HG02588 (cell line): ENCODE measurements at regions not wholly inside any gene's neighbourhood (a gene's known extent, or its start where the extent isn't known, plus 50 kb on each side); places are given as distances from the start of the nearest gene placed in this dataset.
"Not testable (repeated sequence)": the region's sequence is repeated elsewhere in the genome, so short reads cannot be mapped to it uniquely, and the experiment has no call there.

Source experiments
- ATAC-seq: cut with Tn5 transposase; IDR thresholded peaks from one replicate; pipeline ENCODE4 v1.9.1; 2021; ENCODE audit warnings: mild to moderate bottlenecking, moderate library complexity; ENCODE audit not compliant: unreplicated experiment

GRCh38 chr4:66225539-66225938, 555.2 kb upstream of the EPHA5 start:
- ATAC-seq: no peak

- no peak for ATAC-seq
Observed at GRCh38 chr4:66223068-66223703, 552.9 kb upstream of the EPHA5 start.

- ATAC-seq: no peak
Observed at GRCh38 chr4:66219401-66219800, 549.1 kb upstream of the EPHA5 start.

- no peak for ATAC-seq
Observed at GRCh38 chr4:66216252-66216651, 546.0 kb upstream of the EPHA5 start.

GRCh38 chr4:66212489-66212888, 542.2 kb upstream of the EPHA5 start:
- no peak for ATAC-seq

- ATAC-seq: no peak
Observed at GRCh38 chr4:66204534-66205247, 534.4 kb upstream of the EPHA5 start.

GRCh38 chr4:66202870-66203269, 532.6 kb upstream of the EPHA5 start:
- ATAC-seq: no peak

- ATAC-seq: no peak
Observed at GRCh38 chr4:66197451-66197850, 527.2 kb upstream of the EPHA5 start.

- no peak for ATAC-seq
Observed at GRCh38 chr4:66193487-66193886, 523.2 kb upstream of the EPHA5 start.

GRCh38 chr4:66187175-66187720, 517.0 kb upstream of the EPHA5 start:
- no peak for ATAC-seq

- ATAC-seq: no peak
Observed at GRCh38 chr4:66186095-66186494, 515.8 kb upstream of the EPHA5 start.

GRCh38 chr4:66182636-66183035, 512.3 kb upstream of the EPHA5 start:
- ATAC-seq: no peak

- ATAC-seq: no peak
Observed at GRCh38 chr4:66178906-66179305, 508.6 kb upstream of the EPHA5 start.

GRCh38 chr4:66169341-66169740, 499.1 kb upstream of the EPHA5 start:
- no peak for ATAC-seq

GRCh38 chr4:66164869-66165268, 494.6 kb upstream of the EPHA5 start:
- no peak for ATAC-seq

GRCh38 chr4:66160606-66161005, 490.3 kb upstream of the EPHA5 start:
- no peak for ATAC-seq

- ATAC-seq: no peak
Observed at GRCh38 chr4:66157594-66157993, 487.3 kb upstream of the EPHA5 start.

- ATAC-seq: no peak
Observed at GRCh38 chr4:66130042-66130441, 459.8 kb upstream of the EPHA5 start.

- no peak for ATAC-seq
Observed at GRCh38 chr4:66123831-66124413, 453.6 kb upstream of the EPHA5 start.

- no peak for ATAC-seq
Observed at GRCh38 chr4:66123190-66123589, 452.9 kb upstream of the EPHA5 start.

GRCh38 chr4:66115231-66115630, 444.9 kb upstream of the EPHA5 start:
- ATAC-seq: not testable (repeated sequence)

- no peak for ATAC-seq
Observed at GRCh38 chr4:66108898-66109297, 438.6 kb upstream of the EPHA5 start.
